GM19463 (cell line): ENCODE measurements at regions not wholly inside any gene's neighbourhood (a gene's known extent, or its start where the extent isn't known, plus 50 kb on each side); places are given as distances from the start of the nearest gene placed in this dataset.

ENCODE experiments used
- ATAC-seq: cut with Tn5 transposase; IDR thresholded peaks from one replicate; pipeline ENCODE4 v1.9.1; 2021; ENCODE audit warnings: mild to moderate bottlenecking, moderate library complexity; ENCODE audit not compliant: unreplicated experiment

DNA sequence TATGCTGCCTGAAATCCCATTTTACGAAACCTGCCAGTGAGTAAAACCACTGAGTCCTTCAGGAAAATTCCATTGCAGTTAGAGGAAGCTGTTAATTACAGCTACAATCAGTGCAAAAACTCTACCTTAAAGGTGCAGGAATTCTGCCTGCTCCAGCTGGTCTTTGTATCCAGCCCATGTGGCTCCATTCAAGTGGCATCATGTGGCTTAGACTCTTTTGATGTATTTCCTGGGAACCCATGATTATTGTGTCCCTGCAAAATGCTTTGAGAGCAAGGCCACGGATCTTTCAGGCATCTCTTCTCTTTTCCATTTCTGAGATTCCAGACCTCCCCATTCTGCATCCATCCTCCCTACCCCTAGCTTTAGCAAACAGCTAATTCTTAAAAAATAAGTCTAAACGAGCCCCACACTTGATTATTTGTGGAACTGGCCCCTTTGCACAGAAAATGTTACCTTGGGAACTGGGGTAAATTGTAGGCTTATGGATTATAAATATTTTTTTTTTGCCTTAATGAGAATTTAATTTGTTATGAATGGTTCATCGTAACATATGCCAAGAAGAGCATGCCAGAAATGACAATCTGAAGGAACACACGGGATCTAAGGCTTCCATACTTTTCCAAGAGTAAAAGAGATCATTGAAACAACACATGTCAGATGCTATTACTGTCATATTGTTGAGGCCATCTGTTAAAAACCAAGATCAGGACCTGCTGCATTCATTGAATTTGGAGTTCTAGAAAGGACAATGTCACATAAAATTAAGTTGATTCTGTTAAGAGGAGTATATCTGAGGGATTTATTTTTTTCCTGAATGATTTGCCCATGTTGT, 144.6 kb downstream of the TPH2 start:
- ATAC-seq = no peak

DNA sequence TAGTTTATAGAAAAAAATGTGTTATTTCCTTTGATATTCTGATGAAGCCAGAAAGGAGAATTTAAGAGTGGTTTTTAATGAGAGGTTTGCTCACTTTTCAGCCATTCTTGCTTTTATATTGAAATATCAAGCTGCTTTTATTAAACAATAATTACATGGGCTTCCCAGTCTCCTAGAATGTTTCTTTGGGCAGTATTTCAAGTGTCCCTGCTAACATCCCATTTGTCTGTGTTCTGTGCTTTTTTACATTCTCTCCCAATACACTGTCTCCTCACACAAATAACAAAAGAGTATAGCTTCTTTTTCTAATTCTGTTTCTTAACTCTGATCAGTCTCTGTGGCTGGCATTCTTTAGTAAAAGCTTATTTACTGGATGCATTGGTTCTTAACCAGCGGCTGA, 145.4 kb downstream of the TPH2 start:
- no peak for ATAC-seq

DNA sequence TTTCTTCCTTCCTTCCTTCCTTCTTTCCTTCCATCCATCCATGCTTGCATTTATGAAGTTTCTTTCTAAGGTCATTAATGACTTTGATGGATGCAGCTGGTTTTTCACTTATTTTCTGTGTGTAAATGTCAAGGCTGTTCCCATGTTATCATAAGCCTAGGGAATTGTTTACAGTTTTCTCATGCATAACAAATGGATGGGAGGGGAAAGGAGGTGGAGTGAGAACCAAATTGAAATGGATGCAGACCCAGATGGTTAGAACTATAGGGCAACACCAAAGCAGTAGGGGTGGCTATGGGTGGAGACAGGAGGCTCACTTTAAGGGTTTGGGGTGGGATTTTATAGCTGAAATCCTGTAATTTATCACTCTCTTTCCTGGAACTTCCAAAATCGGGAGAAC, 146.2 kb downstream of the TPH2 start:
- ATAC-seq = no peak

GRCh38 chr12:72089678-72090077, 151.0 kb downstream of the TPH2 start:
- ATAC-seq = no peak

- no peak for ATAC-seq
These were observed 154.8 kb downstream of the TPH2 start for GRCh38 chr12:72093424-72093823.

- ATAC-seq = no peak
These were observed 155.3 kb downstream of the TPH2 start for GRCh38 chr12:72093930-72094329.

- ATAC-seq = no peak
These were observed 155.8 kb downstream of the TPH2 start for GRCh38 chr12:72094490-72094889.

DNA sequence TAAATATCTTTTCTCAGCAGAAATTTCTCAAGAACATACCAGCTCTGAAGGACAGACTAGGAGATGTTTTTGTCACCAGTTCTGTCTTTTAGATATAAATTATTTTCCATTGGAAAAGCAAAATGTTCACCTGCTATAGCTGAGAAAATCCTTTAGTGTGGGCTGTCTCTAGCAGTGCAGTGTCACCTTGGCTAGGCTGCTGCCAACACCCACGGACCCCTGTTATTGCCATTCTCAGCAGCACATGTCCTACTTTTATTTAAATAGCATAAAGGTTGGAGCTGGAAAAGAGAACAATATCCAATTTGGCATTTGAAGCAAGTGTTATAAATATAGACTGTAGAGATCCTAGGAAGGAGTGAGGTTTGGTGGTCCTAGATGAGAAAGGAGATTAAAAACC, 156.4 kb downstream of the TPH2 start:
- no peak for ATAC-seq

DNA sequence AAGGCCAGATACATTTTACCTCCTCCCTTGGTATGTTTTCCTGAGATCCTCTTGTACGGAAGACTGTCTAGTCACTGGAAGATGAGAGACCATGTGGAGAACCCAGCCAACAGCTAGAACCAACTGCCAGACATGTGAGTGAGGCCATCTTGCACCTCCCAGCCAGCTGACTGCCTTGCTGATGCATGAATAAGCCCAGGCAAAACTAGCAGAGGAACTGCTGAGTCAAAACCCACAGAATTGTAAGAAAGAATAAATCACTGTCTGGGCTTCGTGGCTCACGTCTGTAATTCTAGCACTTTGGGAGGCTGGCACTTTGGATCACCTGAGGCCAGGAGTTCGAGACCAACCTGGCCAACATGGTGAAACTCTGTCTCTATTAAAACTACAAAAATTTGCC, 160.0 kb downstream of the TPH2 start:
- no peak for ATAC-seq

- no peak for ATAC-seq
These were observed 162.2 kb downstream of the TPH2 start for GRCh38 chr12:72100854-72101253.

DNA sequence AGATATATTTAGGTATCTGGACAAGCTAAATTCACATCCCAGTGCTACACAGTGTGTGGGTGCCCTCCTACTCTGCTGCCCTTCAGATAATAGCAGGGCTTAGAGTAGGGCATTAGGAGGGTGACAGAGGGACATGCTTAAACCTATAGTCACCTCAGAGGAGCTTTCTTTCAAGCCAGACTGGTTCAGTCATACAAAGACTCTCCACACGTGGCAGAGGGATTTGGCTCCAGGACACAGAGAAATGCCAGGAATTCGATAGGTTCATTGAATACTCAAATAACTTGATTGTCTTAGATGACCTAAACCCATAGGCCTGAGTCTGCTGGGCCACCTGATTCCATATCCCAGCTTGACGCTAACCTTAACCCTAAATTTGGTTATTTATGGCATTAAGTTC, 163.5 kb downstream of the TPH2 start:
- ATAC-seq = no peak

DNA sequence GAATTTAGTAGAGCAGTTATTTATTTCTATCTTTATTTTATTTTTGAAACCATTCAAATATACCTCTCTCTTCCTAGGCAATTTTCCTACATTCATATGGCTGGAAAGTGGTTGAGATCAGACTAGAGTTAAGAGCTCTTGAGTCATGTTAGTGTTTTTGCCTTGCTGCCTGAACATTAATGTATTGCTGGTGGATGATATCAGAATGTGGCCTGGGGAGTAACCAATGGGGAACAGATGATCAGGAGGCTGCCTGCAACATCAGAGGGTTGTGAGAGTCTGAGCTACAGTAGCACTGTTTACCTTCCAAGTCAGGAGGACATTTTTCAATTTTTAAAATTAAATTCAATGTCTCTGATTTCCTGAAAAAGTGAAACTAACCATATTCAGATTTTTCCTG, 166.3 kb upstream of the TRHDE start:
- no peak for ATAC-seq

GRCh38 chr12:72110937-72111650, 161.1 kb upstream of the TRHDE start:
- ATAC-seq = no peak

- no peak for ATAC-seq
These were observed 160.5 kb upstream of the TRHDE start for GRCh38 chr12:72111706-72112105.

DNA sequence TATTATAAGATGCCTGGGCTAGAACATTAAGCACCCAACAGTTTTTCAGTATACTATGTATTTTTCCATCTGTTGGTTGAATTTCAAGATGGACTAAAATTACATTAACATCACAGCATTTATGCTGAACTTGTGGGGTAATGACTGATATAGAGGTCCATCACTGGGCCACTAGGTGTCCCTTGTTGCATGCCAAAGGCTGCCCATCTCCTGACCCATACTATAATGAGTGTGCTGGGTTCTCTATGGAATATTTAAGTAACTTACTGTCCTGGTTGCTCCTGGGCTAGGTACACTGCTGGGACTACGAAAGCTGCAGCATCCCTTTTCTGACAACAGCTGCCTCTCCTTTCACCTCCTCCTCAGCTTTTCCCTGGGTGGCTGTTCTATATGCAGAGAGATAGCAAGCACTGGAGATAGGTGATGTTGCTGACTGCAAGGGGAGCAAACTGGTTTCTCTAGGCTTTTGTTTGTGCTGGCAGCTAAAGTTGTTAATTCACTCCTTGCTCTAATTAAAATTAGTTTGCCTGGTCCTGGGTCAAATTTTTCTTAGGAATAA, 138.6 kb upstream of the TRHDE start:
- no peak for ATAC-seq

- no peak for ATAC-seq
These were observed 137.7 kb upstream of the TRHDE start for GRCh38 chr12:72134246-72135020.

DNA sequence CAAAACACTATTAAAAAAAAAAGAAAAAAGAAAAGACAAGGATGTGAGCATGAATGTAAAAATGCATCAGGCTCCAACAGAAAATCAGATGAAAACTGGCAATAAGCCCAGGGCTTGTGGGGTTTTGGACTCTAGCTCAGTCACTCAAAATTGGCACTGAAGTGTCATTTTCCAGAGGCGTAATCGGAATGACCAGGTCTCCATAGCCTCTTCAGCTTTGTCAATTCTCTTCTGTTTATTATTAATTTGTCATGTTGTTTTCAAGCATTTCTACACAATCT, 137.2 kb upstream of the TRHDE start:
- ATAC-seq = no peak

DNA sequence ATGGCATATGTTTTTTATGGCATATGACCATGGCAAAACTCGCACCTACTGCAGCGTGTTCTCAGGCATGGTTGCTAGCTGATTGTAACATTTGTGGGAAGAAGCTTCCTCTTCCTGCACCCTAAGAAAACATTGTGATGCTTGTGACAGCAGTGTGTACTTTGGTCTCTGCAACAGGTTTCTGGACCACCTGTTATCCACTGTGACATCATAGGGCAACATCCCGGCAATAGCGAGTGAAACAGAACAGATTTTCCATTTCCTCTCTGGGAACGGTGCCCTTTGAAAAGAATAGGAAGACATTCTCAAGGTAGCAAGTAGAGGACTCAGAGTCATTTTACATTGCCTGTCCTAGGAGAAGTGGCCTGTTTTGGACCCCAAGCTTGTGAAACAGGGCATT, 135.4 kb upstream of the TRHDE start:
- no peak for ATAC-seq

DNA sequence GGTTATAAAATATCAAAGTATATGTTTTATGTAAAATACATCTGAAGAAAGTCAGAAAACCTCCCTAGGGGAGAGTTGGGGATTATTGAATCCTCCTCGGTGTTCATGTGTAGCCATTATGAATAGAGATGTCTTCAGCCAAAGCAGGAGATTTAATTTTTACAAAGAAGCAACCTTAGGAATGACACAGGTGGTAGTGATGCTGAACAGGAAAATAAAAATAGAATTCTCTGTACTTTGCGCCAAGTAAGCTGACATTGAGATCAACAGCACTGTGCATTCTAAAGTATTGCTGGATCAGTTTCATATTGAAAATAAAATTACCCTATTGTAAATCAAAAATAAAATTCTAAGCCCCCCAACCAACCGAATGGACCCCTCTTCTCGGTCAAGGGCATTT, 132.8 kb upstream of the TRHDE start:
- no peak for ATAC-seq

GRCh38 chr12:72141381-72141780, 130.8 kb upstream of the TRHDE start:
- ATAC-seq = peak; percentile 94

GRCh38 chr12:72144553-72144952, 127.6 kb upstream of the TRHDE start:
- ATAC-seq = no peak

DNA sequence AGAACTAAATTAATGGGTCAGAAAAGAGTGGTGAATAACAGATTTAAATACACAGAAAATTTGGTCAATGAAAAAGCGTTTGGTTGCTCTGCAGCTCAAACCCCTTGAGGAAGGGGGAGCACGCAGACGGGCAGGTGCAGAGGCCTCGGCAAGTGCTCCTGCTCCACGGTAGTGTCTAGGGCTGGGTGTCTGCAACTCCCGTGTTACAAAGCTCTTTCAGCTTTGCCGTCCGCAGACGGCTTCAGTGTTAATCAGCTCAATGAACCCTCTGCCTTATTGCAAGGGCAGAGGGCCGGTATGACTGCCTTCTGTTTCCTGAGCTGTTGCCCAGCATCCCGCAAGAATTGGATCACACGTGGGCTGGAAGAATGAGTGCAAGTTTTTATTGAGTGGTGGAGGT, 125.7 kb upstream of the TRHDE start:
- ATAC-seq = no peak
